B cell (primary cell): ENCODE measurements at regions not wholly inside any gene's neighbourhood (a gene's known extent, or its start where the extent isn't known, plus 50 kb on each side); places are given as distances from the start of the nearest gene placed in this dataset.

Source experiments
- CTCF ChIP-seq: fragments of 200-600 bp; IDR thresholded peaks from one replicate; pipeline ENCODE4 v1.8.0; 2022; ENCODE audit warnings: antibody characterized with exemption, mild to moderate bottlenecking
- EZH2 ChIP-seq: IDR thresholded peaks from 2 replicates; pipeline ENCODE4 v1.6.1; 2012; ENCODE audit warnings: borderline replicate concordance, low read depth, mild to moderate bottlenecking, moderate library complexity, low read length; ENCODE audit not compliant: insufficient read depth, poor library complexity, severe bottlenecking

GRCh38 chr13:103395139-103395538 lies 328.9 kb upstream of the SLC10A2 start:
- TF ChIP-seq CTCF (no peak), EZH2 (no peak)
